Tibial artery (tissue), 4 donors: ENCODE measurements at regions not wholly inside any gene's neighbourhood (a gene's known extent, or its start where the extent isn't known, plus 50 kb on each side); places are given as distances from the start of the nearest gene placed in this dataset.

ENCODE experiments used
- DNase-seq, 2 donors: peaks; one replicate each; pipeline ENCODE4 v3.0.0-alpha.2; 2019
- H3K27ac ChIP-seq, 2 donors: fragments of 200-600 bp; sonication (generic) in 1 of 2; 1 replicate in 1 of 2; 2 replicates in 1 of 2; pipeline ENCODE4 v1.5.1; 2018 to 2019; ENCODE audit warnings: mild to moderate bottlenecking in 1 of 2
- H3K27me3 ChIP-seq, 2 donors: fragments of 200-600 bp; sonication (generic) in 1 of 2; one replicate each; pipeline versions ENCODE4 v1.5.1 to v1.6.0; 2016 to 2019
- H3K36me3 ChIP-seq, 3 donors: fragments of 200-600 bp; sonication (generic) in 2 of 3; one replicate each; pipeline ENCODE4 v1.5.1; 2016 to 2019; ENCODE audit warnings: mild to moderate bottlenecking in 2 of 3
- H3K4me1 ChIP-seq, 4 donors: fragments of 200-600 bp; sonication (generic) in 2 of 4; 1 replicate in 3 of 4; 2 replicates in 1 of 4; pipeline ENCODE4 v1.5.1; 2016 to 2019
- H3K4me3 ChIP-seq, 2 donors: fragments of 200-600 bp; sonication (generic) in 1 of 2; 1 replicate in 1 of 2; 2 replicates in 1 of 2; pipeline ENCODE4 v1.5.1; 2018 to 2019; ENCODE audit warnings: mild to moderate bottlenecking in 2 of 2
- H3K9me3 ChIP-seq, 3 donors: fragments of 200-600 bp; sonication (generic) in 1 of 3; one replicate each; pipeline ENCODE4 v1.5.1; 2016 to 2019
- intact Hi-C: fragments of 100-400 bp; cut with DNase I; formaldehyde crosslinking; loops from one replicate; pipeline ENCODE4 v1.15.0; 2023; ENCODE audit warnings: low total_unique reads
- TF ChIP-seq, protein P1 (sequence below), 2 experiments: fragments of 200-600 bp in 1 of 2; fragments of 450-650 bp in 1 of 2; IDR thresholded peaks; one replicate each; pipeline ENCODE4 v1.5.1; 2017 to 2019; ENCODE audit warnings: antibody characterized with exemption in 2 of 2, mild to moderate bottlenecking in 1 of 2, moderate library complexity in 1 of 2

DNA sequence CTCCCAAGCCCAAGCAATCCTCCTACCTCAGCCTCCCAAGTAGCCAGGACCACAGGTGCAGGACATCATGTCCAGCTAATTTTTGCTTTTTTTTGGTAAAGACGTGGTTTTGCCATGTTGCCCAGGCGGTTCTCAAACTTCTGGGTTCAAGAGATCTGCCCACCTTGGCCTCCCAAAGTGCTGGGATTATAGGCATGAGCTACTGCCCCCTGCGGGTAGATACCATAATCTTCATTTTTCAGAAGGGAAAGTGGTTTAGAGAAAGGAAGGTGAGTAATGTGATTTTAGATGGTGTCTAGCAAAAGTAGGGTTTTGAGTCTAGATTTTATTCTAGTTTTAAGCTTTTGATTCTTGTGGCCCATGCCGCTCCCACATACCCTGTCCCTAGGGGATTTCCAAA is 205.3 kb upstream of the CLNK start:
- no peaks in the 10 kb centered on the region for H3K36me3 ChIP-seq
- no peaks in the 10 kb centered on the region for H3K27me3 ChIP-seq
- intact Hi-C loops: no loop called here
- TF ChIP-seq, protein P1, sequence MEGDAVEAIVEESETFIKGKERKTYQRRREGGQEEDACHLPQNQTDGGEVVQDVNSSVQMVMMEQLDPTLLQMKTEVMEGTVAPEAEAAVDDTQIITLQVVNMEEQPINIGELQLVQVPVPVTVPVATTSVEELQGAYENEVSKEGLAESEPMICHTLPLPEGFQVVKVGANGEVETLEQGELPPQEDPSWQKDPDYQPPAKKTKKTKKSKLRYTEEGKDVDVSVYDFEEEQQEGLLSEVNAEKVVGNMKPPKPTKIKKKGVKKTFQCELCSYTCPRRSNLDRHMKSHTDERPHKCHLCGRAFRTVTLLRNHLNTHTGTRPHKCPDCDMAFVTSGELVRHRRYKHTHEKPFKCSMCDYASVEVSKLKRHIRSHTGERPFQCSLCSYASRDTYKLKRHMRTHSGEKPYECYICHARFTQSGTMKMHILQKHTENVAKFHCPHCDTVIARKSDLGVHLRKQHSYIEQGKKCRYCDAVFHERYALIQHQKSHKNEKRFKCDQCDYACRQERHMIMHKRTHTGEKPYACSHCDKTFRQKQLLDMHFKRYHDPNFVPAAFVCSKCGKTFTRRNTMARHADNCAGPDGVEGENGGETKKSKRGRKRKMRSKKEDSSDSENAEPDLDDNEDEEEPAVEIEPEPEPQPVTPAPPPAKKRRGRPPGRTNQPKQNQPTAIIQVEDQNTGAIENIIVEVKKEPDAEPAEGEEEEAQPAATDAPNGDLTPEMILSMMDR (IDR thresholded peaks at IDR 0.05): no peak
- H3K27ac ChIP-seq: no peak overlapping the region
- H3K4me3 ChIP-seq: no peak overlapping the region
- DNase-seq: no peak
- no peaks in the 10 kb centered on the region for H3K9me3 ChIP-seq
- H3K4me1 ChIP-seq: no peaks in the 10 kb centered on the region

- DNase-seq: no peak
- Histone ChIP-seq H3K36me3 (no peaks in the 10 kb centered on the region), H3K27ac (no peak overlapping the region), H3K4me1 (no peaks in the 10 kb centered on the region), H3K9me3 (no peaks in the 10 kb centered on the region), H3K4me3 (no peak overlapping the region), H3K27me3 (no peaks in the 10 kb centered on the region)
- TF ChIP-seq, protein P1 (IDR thresholded peaks at IDR 0.05): no peak
- intact Hi-C loops: no loop called here
These were observed 195.0 kb upstream of the CLNK start for GRCh38 chr4:10879411-10880110.

DNA sequence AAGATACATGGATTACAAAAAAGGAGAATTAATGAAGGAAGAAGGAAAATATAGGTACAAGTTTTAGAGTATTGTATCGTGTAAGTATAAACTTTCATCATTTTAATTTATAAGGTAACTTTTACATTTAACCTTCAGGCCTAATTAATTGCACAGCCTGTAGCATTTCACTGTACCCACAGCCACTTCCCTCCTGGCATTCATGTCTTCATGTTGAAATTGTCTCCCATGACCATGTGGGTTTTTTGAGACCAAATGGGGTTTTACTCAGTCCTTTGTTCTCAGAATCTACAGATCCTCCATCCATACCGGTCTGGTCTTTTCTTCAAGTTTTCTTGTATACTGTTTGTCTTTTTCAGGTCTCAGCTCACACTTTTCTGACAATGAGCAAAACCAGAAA is 194.3 kb upstream of the CLNK start:
- Histone ChIP-seq H3K4me1 (no peaks in the 10 kb centered on the region), H3K27ac (no peak overlapping the region), H3K9me3 (no peaks in the 10 kb centered on the region), H3K36me3 (no peaks in the 10 kb centered on the region), H3K4me3 (no peak overlapping the region), H3K27me3 (no peaks in the 10 kb centered on the region)
- no peak for DNase-seq
- intact Hi-C loops: no loop called here
- TF ChIP-seq, protein P1 (IDR thresholded peaks at IDR 0.05): no peak

DNA sequence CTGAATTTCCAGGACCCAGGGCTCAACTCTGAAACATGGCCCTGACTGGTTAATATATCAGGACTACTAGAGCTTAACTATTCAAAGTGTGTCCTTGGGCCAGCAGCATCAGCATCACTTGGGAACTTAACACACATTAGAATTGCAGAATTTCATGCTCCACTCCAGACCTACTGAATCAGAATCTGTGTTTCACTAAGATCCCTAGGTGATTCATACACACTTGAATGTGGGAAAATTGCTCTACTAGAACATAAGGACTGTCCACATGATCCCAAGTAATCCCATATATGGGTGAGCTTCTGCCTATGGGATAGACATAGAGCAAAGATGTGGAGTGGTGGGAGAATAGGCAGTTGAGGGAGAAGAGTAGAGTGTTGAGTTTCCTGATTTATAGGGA is 192.5 kb upstream of the CLNK start:
- H3K4me3 ChIP-seq: no peak overlapping the region
- DNase-seq: no peak
- H3K27ac ChIP-seq: no peak overlapping the region
- no peaks in the 10 kb centered on the region for H3K4me1 ChIP-seq
- intact Hi-C loops: no loop called here
- H3K27me3 ChIP-seq: no peaks in the 10 kb centered on the region
- H3K9me3 ChIP-seq: no peaks in the 10 kb centered on the region
- TF ChIP-seq, protein P1 (IDR thresholded peaks at IDR 0.05): no peak
- H3K36me3 ChIP-seq: no peaks in the 10 kb centered on the region

DNA sequence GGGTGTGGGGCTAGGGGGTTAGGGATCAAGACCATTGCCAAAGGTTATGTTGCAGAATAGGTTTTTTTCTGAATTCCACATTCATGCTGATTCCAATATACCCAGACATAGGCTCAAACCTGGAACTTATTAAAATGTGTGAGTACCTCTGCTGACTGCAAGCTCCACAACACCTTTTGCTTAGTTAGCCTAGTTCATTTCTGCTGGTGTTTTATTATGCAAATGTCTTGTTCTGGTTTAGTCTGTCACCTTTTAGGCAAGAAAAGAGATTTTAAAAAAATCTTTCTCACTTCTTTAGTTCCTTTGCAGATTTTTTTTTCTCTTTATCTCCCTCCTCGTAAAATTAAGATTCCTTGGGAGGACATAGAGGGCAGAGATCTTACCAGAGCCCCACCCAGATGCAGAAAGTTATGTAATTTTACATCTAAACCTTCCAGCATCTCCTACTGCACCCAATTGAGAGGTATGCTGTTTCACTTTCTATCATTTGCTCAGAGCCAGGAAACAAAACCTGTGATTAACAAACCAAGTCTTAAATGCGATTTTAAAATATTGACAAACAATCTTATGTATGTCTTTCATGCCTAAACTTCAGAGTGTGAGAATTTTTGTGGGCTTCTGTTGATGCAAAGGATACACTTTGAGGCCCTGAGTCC is 190.7 kb upstream of the CLNK start:
- H3K9me3 ChIP-seq: no peaks in the 10 kb centered on the region
- H3K27me3 ChIP-seq: no peaks in the 10 kb centered on the region
- H3K27ac ChIP-seq: no peak overlapping the region
- H3K36me3 ChIP-seq: no peaks in the 10 kb centered on the region
- H3K4me1 ChIP-seq: no peaks in the 10 kb centered on the region
- DNase-seq: no peak
- TF ChIP-seq, protein P1 (IDR thresholded peaks at IDR 0.05): no peak
- H3K4me3 ChIP-seq: no peak overlapping the region
- intact Hi-C loops: no loop called here
